Adrenal gland (tissue), 9 donors: ENCODE measurements at regions not wholly inside any gene's neighbourhood (a gene's known extent, or its start where the extent isn't known, plus 50 kb on each side); places are given as distances from the start of the nearest gene placed in this dataset.

Experiments
- DNase-seq, 7 donors: peaks; one replicate each; pipeline ENCODE4 v3.0.0-alpha.2; 2019 to 2020
- H3K27ac ChIP-seq, 5 donors: fragments of 200-600 bp; sonication (generic) in 4 of 5; 1 replicate in 3 of 5; 2 replicates in 2 of 5; pipeline versions ENCODE4 v1.5.1 to v1.8.0; 2016 to 2020; ENCODE audit warnings: mild to moderate bottlenecking in 1 of 5
- H3K27me3 ChIP-seq: fragments of 200-600 bp; 2 replicates; pipeline ENCODE4 v1.8.0; 2021
- H3K36me3 ChIP-seq, 2 donors: fragments of 200-600 bp; replicated peaks in 1 of 2; 1 replicate in 1 of 2; 2 replicates in 1 of 2; pipeline versions ENCODE4 v1.5.1 to v1.8.0; 2018 to 2022
- H3K4me1 ChIP-seq, 2 donors: fragments of 200-600 bp; replicated peaks in 1 of 2; 1 replicate in 1 of 2; 2 replicates in 1 of 2; pipeline versions ENCODE4 v1.5.1 to v1.8.0; 2018 to 2021
- H3K4me3 ChIP-seq, 4 donors: fragments of 200-600 bp; sonication (generic) in 3 of 4; one replicate each; pipeline ENCODE4 v1.5.1; 2016 to 2018
- H3K9me3 ChIP-seq, 3 donors: fragments of 200-600 bp; sonication (generic) in 1 of 3; replicated peaks in 1 of 3; 1 replicate in 2 of 3; 2 replicates in 1 of 3; pipeline versions ENCODE4 v1.5.1 to v1.8.0; 2016 to 2021
- POLR2A ChIP-seq, 2 donors: fragments of 450-650 bp; IDR thresholded peaks; one replicate each; pipeline ENCODE4 v1.6.1; 2017; ENCODE audit warnings: antibody characterized with exemption in 2 of 2, mild to moderate bottlenecking in 2 of 2, moderate library complexity in 1 of 2
- WGBS, 4 donors: extraction: QIAGEN DNeasy Blood & Tissue Kit in 2 of 4; methylation state at CpG; one replicate each; pipeline versions ENCODE4 v1.1.5 to v1.1.7; 2013 to 2017; 5-methylcytosine and 5-hydroxymethylcytosine counted together
- intact Hi-C, 2 donors: fragments of 100-400 bp; cut with DNase I; formaldehyde crosslinking; loops; one replicate each; pipeline versions ENCODE4 v1.14.1 to v1.15.0; 2022 to 2023
- TF ChIP-seq, protein P1 (sequence below), 6 experiments: fragments of 450-650 bp in 4 of 6; fragments of 200-600 bp in 2 of 6; sonication (generic) in 1 of 6; IDR thresholded peaks; 1 replicate in 5 of 6; 2 replicates in 1 of 6; pipeline versions ENCODE4 v1.5.1 to v1.8.0; 2016 to 2021; ENCODE audit warnings: antibody characterized with exemption in 6 of 6, mild to moderate bottlenecking in 2 of 6, moderate library complexity in 1 of 6
- donor health status: healthy with polysubstance abuse.
- donor health status: Bipolar disorder and iron deficiency.
- donor health status: DM: yes; HTN: yes; CAD: no.
- donor health status: DM: no; HTN: no; CAD: no.
- donor health status: DM: no; HTN: no; CAD: no.

- WGBS, 4 donors = 84 to 92% (median 90%) methylated on average over 1 of the region's 1 CpG
- intact Hi-C loops = no loop called here
- no peaks in the 10 kb centered on the region for H3K4me1 ChIP-seq
- H3K27me3 ChIP-seq = no peaks in the 10 kb centered on the region
- no peaks in the 10 kb centered on the region for H3K36me3 ChIP-seq
- DNase-seq = no peak
- H3K4me3 ChIP-seq = no peak overlapping the region
- H3K27ac ChIP-seq = no peak overlapping the region
- no peaks in the 10 kb centered on the region for H3K9me3 ChIP-seq
- TF ChIP-seq POLR2A (IDR thresholded peaks at IDR 0.05) = no peak
- TF ChIP-seq, protein P1, sequence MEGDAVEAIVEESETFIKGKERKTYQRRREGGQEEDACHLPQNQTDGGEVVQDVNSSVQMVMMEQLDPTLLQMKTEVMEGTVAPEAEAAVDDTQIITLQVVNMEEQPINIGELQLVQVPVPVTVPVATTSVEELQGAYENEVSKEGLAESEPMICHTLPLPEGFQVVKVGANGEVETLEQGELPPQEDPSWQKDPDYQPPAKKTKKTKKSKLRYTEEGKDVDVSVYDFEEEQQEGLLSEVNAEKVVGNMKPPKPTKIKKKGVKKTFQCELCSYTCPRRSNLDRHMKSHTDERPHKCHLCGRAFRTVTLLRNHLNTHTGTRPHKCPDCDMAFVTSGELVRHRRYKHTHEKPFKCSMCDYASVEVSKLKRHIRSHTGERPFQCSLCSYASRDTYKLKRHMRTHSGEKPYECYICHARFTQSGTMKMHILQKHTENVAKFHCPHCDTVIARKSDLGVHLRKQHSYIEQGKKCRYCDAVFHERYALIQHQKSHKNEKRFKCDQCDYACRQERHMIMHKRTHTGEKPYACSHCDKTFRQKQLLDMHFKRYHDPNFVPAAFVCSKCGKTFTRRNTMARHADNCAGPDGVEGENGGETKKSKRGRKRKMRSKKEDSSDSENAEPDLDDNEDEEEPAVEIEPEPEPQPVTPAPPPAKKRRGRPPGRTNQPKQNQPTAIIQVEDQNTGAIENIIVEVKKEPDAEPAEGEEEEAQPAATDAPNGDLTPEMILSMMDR (IDR thresholded peaks at IDR 0.05) = no peak
Observed at GRCh38 chr3:43905157-43905556, 214.4 kb downstream of the ABHD5 start.

DNA sequence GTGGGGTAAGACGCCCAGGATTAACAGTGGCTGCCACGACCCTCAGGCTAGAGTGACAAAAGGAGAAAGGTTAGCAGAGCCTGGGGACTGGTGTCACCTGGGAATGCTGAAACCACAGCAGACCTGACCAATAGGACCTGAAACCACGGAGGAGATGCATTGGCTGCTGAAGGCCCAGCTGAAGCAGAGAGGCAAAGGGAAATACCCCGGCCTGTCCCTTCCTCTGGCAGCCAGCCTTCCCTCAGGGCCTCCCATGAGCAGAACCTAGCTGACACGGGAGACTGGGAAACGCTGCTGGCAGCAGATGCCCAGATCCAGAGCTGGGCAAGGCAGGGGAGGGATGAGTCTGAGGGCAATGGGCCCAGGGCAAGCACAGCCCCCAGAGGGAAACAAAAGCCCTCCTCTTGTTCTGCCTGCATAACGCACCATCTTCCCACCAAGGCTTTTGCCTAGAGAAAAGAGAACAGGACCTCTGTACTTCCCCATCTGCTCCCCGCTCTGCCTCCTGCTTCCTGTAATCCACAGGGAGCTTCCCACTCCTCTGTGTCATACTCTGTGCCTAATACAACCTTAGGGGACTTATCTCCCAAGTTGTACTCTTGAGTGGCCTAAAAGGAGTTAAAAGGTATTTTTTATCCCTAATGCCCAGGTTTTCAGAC is 216.2 kb downstream of the ABHD5 start:
- Histone ChIP-seq H3K36me3 (no peaks in the 10 kb centered on the region), H3K27me3 (no peaks in the 10 kb centered on the region), H3K4me1 (no peaks in the 10 kb centered on the region), H3K4me3 (no peak overlapping the region), H3K9me3 (no peaks in the 10 kb centered on the region), H3K27ac (no peak overlapping the region)
- intact Hi-C loops = no loop called here
- TF ChIP-seq, protein P1 (IDR thresholded peaks at IDR 0.05) = no peak
- DNase-seq = no peak
- 65 to 71% (median 68%) methylated on average over 5 to 8 of the region's 8 CpGs for WGBS, 4 donors

- TF ChIP-seq, protein P1 (IDR thresholded peaks at IDR 0.05) = no peak
- TF ChIP-seq POLR2A (IDR thresholded peaks at IDR 0.05) = no peak
- Histone ChIP-seq H3K4me1 (no peaks in the 10 kb centered on the region), H3K9me3 (no peaks in the 10 kb centered on the region), H3K4me3 (no peak overlapping the region), H3K27ac (no peak overlapping the region), H3K27me3 (no peaks in the 10 kb centered on the region), H3K36me3 (no peaks in the 10 kb centered on the region)
- WGBS, 4 donors = 50 to 85% (median 71%) methylated on average over 1 of the region's 1 CpG
- intact Hi-C loops = no loop called here
- no peak for DNase-seq
Observed at GRCh38 chr3:43907508-43907858, 216.7 kb downstream of the ABHD5 start.

DNA sequence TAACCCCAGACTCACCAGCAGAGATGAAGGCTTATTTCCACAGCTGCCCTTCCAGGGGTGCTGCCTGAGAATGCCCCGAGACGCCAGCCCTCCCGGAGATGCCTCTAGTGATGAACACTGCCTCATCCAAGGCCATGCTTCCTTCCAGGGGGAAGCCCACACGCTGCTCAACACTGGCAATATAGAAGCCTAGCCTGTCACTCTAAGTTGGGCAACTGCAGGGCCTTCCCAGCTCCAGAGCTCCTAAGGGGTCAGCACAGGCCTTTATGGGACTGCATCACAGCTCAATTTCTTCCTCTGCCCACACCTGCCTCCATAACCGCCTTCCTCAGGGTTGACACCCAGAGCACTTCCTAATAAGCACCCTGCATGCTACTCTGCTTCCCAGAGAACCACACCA is 217.7 kb downstream of the ABHD5 start:
- TF ChIP-seq, protein P1 (IDR thresholded peaks at IDR 0.05) = no peak
- no peak for TF ChIP-seq POLR2A (IDR thresholded peaks at IDR 0.05)
- Histone ChIP-seq H3K4me3 (no peak overlapping the region), H3K36me3 (no peaks in the 10 kb centered on the region), H3K27ac (no peak overlapping the region), H3K9me3 (no peaks in the 10 kb centered on the region), H3K4me1 (no peaks in the 10 kb centered on the region), H3K27me3 (no peaks in the 10 kb centered on the region)
- intact Hi-C loops = no loop called here
- DNase-seq = no peak
- WGBS, 4 donors = 63 to 85% (median 74%) methylated on average over 1 to 5 of the region's 5 CpGs
